ENCODE measurements at regions not wholly inside any gene's neighbourhood (a gene's known extent, or its start where the extent isn't known, plus 50 kb on each side); places are given as distances from the start of the nearest gene placed in this dataset.

DNA sequence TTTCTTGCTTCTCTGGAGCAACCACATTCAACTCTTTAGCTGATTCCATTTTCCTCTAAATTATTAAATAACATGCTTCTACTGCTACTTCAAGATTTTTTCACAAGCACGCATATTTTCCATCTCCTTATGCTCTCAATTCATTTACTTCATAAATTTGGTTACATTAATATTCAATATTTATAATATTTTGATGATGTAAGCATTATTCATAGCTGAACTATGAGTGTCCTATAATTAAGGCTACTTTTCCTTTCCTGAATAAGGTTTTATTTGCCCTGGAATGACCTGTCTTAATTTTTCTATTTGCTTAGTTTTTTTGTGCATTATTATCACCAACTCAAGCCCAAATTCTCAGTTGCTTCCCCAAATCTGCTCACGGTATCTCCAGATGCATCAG lies 109.4 kb upstream of the ADPGK start:
- TF ChIP-seq, protein P1, sequence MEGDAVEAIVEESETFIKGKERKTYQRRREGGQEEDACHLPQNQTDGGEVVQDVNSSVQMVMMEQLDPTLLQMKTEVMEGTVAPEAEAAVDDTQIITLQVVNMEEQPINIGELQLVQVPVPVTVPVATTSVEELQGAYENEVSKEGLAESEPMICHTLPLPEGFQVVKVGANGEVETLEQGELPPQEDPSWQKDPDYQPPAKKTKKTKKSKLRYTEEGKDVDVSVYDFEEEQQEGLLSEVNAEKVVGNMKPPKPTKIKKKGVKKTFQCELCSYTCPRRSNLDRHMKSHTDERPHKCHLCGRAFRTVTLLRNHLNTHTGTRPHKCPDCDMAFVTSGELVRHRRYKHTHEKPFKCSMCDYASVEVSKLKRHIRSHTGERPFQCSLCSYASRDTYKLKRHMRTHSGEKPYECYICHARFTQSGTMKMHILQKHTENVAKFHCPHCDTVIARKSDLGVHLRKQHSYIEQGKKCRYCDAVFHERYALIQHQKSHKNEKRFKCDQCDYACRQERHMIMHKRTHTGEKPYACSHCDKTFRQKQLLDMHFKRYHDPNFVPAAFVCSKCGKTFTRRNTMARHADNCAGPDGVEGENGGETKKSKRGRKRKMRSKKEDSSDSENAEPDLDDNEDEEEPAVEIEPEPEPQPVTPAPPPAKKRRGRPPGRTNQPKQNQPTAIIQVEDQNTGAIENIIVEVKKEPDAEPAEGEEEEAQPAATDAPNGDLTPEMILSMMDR (IDR thresholded peaks at IDR 0.05): no peak
- TF ChIP-seq POLR2A (IDR thresholded peaks at IDR 0.05): no peak
- H3K27me3 ChIP-seq: peaks cover 0 to 3% (median 0%) of the 10 kb centered on the region in 9 donors
- H3K9me3 ChIP-seq: peaks cover 0 to 13% (median 0%) of the 10 kb centered on the region in 12 donors
- no peaks in the 10 kb centered on the region for H3K36me3 ChIP-seq
- H3K27ac ChIP-seq: no peak overlapping the region
- ATAC-seq (no peak), DNase-seq (no peak)
- intact Hi-C loops (cut with DNase I): loop anchor here in 1 of 10 donors (5.0 kb wide), 1 partner anchor 51 kb away; no protein-coding TSS in a partner anchor
- WGBS, 4 donors: 86 to 94% (median 89%) methylated on average over 2 of the region's 2 CpGs
- peaks cover 0 to 5% (median 0%) of the 10 kb centered on the region in 12 donors for H3K4me1 ChIP-seq
- H3K4me3 ChIP-seq: no peak overlapping the region

DNA sequence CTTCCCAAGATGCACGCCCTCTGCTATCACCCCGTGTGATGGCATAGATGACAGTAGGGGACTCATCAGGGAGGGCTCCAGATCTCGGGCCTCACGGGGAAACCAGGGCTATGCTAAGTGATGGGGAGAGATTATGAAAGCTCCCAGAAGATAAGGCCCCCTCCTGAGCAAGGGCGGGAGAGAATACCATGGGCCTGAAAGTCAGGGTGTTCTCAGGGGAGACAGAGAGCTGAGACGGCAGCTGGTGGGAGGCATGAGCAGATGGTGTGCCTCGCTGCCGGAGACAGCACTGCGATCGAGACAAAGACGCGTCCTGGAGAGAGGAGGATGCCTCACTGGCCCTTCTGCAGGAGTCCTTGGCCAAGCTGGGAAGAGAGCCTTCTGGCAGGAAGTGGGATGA lies 106.5 kb upstream of the ADPGK start:
- TF ChIP-seq, protein P1 (IDR thresholded peaks at IDR 0.05): no peak
- TF ChIP-seq POLR2A (IDR thresholded peaks at IDR 0.05): no peak
- intact Hi-C loops (cut with DNase I): loop anchor here in 1 of 10 donors (5.0 kb wide), 1 partner anchor 48 kb away; no protein-coding TSS in a partner anchor
- peaks cover 0 to 5% (median 0%) of the 10 kb centered on the region in 12 donors for H3K4me1 ChIP-seq
- H3K4me3 ChIP-seq: no peak overlapping the region
- DNase-seq (no peak), ATAC-seq (peak in 2 of 4 donors; percentile 45 to 55)
- peaks cover 0 to 3% (median 0%) of the 10 kb centered on the region in 9 donors for H3K27me3 ChIP-seq
- no peaks in the 10 kb centered on the region for H3K36me3 ChIP-seq
- 41 to 49% (median 43%) methylated on average over 12 of the region's 12 CpGs for WGBS, 4 donors
- H3K27ac ChIP-seq: no peak overlapping the region
- H3K9me3 ChIP-seq: peaks cover 0 to 13% (median 0%) of the 10 kb centered on the region in 12 donors

DNA sequence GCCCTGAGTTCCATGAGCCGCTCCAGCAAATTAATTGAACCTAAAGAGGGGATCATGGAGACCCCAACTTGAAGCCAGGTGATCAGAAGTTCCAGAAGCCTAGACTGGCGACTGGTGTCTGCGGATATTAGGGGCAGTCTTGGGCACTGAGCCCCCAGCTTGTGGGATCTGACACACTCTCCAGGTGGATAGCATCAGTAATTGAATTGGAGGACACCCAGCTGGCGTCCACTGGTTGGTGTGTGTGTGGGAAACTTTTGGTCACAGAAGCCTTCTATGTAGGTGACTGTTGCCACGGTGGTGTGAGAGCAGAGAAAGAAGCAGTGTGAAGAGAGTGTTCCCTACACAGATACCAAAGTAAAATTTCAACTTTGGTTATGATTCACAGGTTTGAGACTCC lies 106.0 kb upstream of the ADPGK start:
- peaks cover 0 to 3% (median 0%) of the 10 kb centered on the region in 9 donors for H3K27me3 ChIP-seq
- no peak overlapping the region for H3K4me3 ChIP-seq
- no peaks in the 10 kb centered on the region for H3K36me3 ChIP-seq
- intact Hi-C loops (cut with DNase I): no loop called here
- peaks cover 0 to 5% (median 0%) of the 10 kb centered on the region in 12 donors for H3K4me1 ChIP-seq
- ATAC-seq: peak in 1 of 4 donors; percentile 10
- H3K27ac ChIP-seq: no peak overlapping the region
- DNase-seq: no peak
- 81 to 88% (median 82%) methylated on average over 4 to 5 of the region's 5 CpGs for WGBS, 4 donors
- TF ChIP-seq POLR2A (IDR thresholded peaks at IDR 0.05): no peak
- TF ChIP-seq, protein P1 (IDR thresholded peaks at IDR 0.05): no peak
- H3K9me3 ChIP-seq: peaks cover 0 to 10% (median 0%) of the 10 kb centered on the region in 12 donors

DNA sequence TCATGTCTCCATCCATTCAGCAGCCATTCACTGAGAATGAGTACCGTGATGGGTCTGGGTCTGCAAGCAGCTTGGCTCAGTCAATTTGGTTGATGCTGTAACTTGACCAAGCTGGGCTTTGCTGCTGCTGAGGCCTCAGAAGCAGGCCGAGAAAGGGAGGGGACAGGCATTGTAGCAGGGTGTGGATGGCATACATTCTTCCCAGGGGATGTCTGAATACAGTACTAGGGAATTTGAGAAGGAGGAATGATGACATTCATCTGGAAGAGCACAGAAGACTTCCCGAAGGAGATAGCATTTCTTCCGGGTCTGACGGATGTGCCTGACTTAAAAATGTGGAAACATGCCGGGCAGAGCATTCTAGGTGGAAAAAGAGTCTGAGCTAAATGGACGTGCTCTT lies 105.3 kb upstream of the ADPGK start:
- peaks cover 0 to 3% (median 0%) of the 10 kb centered on the region in 9 donors for H3K27me3 ChIP-seq
- WGBS, 4 donors: 74 to 84% (median 82%) methylated on average over 7 of the region's 7 CpGs
- TF ChIP-seq POLR2A (IDR thresholded peaks at IDR 0.05): no peak
- TF ChIP-seq, protein P1 (IDR thresholded peaks at IDR 0.05): no peak
- H3K4me1 ChIP-seq: peaks cover 0 to 5% (median 0%) of the 10 kb centered on the region in 12 donors
- H3K9me3 ChIP-seq: peaks cover 0 to 3% (median 0%) of the 10 kb centered on the region in 12 donors
- DNase-seq (no peak), ATAC-seq (peak in 1 of 4 donors; percentile 12)
- no peak overlapping the region for H3K27ac ChIP-seq
- intact Hi-C loops (cut with DNase I): no loop called here
- no peaks in the 10 kb centered on the region for H3K36me3 ChIP-seq
- no peak overlapping the region for H3K4me3 ChIP-seq
